ENCODE measurements at regions not wholly inside any gene's neighbourhood (a gene's known extent, or its start where the extent isn't known, plus 50 kb on each side); places are given as distances from the start of the nearest gene placed in this dataset.

DNA sequence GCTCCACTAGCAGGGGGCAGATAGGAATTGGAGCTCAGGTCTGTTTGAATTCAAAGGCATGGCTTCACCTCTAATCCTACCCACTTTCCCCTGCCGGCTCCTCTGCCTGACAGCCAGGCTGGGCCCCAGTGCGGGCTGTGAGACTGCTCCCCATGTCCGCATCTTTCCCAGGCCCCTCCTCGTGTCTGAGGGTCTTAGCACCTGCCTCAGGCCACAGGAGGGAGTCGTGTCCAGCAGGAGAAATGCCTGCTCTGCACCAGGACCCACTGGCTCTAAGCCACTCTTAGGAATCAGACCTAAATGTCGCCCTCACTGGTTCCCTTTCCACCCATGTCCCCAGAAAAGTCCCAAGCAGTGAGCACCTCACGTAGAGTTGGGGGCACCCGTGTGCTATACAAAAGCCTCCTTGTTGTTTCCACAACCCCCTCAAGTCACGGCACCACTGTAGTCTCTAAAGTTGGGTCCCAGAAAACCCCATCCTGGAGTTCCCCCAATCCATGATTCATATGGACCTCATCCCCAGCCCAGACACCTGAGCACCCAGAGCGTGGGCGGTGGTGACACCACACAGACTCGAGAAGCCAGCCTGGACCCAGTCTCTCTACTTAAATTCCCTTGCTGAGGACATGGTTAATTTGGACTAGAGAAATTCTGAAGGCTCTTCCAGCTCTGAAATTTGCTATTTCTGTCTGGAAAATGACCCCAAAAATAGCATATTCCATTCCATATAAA lies 466.4 kb upstream of the ZMIZ1 start:
- TF ChIP-seq RAD21 (IDR thresholded peaks at IDR 0.05; ENCODE audit: low read length) (peak; percentile 20; the same call in 1 of the 2 replicates), TAF1 (IDR thresholded peaks at IDR 0.05; ENCODE audit: borderline replicate concordance, low read depth, low read length) (no peak), RFX5 (IDR thresholded peaks at IDR 0.05; ENCODE audit: low read length) (no peak), ELF1 (IDR thresholded peaks at IDR 0.05) (no peak), RXRA (IDR thresholded peaks at IDR 0.05; ENCODE audit: borderline replicate concordance, low read depth) (no peak), POLR2AphosphoS5 (IDR thresholded peaks at IDR 0.05; ENCODE audit: low read depth, low read length) (no peak), TEAD4 (IDR thresholded peaks at IDR 0.05; ENCODE audit: borderline replicate concordance, insufficient read depth) (no peak), TCF12 (IDR thresholded peaks at IDR 0.05) (no peak), NRF1 (IDR thresholded peaks at IDR 0.05; ENCODE audit: low read depth, low read length) (no peak), YY1 (IDR thresholded peaks at IDR 0.05; ENCODE audit: low read depth) (no peak)
- TF ChIP-seq, protein P1, sequence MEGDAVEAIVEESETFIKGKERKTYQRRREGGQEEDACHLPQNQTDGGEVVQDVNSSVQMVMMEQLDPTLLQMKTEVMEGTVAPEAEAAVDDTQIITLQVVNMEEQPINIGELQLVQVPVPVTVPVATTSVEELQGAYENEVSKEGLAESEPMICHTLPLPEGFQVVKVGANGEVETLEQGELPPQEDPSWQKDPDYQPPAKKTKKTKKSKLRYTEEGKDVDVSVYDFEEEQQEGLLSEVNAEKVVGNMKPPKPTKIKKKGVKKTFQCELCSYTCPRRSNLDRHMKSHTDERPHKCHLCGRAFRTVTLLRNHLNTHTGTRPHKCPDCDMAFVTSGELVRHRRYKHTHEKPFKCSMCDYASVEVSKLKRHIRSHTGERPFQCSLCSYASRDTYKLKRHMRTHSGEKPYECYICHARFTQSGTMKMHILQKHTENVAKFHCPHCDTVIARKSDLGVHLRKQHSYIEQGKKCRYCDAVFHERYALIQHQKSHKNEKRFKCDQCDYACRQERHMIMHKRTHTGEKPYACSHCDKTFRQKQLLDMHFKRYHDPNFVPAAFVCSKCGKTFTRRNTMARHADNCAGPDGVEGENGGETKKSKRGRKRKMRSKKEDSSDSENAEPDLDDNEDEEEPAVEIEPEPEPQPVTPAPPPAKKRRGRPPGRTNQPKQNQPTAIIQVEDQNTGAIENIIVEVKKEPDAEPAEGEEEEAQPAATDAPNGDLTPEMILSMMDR (IDR thresholded peaks at IDR 0.05) = no peak
- TF ChIP-seq, protein P2, sequence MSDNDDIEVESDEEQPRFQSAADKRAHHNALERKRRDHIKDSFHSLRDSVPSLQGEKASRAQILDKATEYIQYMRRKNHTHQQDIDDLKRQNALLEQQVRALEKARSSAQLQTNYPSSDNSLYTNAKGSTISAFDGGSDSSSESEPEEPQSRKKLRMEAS (IDR thresholded peaks at IDR 0.05; ENCODE audit: low read depth) = no peak
